ENCODE measurements at regions not wholly inside any gene's neighbourhood (a gene's known extent, or its start where the extent isn't known, plus 50 kb on each side); places are given as distances from the start of the nearest gene placed in this dataset.
A peak's percentile ranks its signal among the peaks of the same experiment; 100 is the strongest.
"Not testable (repeated sequence)": the region's sequence is repeated elsewhere in the genome, so short reads cannot be mapped to it uniquely, and the experiment has no call there.

DNA sequence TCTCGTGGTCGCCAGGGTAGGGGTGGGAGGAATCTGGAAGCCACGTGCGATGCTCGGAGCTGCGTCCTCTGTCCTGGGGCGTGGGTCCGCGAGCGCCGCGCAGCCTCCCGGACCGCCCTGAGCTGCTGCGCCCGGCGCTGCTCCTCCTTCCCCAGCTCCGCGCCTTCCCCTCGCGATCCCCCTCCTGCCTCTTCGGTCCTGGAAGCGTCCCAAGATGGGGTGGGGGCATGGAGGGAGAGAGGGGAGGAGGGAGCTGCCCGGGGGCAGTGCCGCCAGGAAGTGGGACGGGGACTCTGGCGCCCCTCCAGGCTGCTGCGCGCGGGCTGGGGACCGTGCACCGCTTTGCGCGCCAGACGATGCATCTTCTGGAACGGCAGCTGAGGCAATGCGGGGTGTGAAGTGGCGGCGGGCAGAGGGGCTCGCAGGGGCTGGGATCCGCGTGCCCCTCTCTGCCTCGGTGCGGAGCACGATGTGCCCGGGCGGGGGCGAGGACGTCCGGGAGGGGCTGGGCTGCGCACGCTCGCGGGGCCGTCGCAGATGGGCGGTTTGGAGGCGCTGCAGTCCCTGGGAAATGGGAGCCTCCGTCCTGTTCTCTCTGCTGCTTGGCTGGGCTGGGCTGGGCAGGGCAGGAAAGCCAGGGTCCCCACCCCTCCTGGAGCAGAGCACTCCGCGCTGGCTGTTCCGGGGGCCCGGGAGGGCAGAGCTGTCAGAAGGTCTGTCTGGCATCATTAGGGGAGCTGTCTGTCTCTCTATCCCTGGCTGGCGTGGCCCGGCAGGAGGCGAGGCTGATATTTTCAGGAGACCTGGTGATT is 388.0 kb downstream of the SEC14L1 start:
- ATAC-seq: peak; percentile 32 to 48
- Mint-ChIP-seq H3K9me3 (no peaks in the 10 kb centered on the region), H3K27ac (no peak overlapping the region), H3K27me3 (peaks cover 9 to 11% of the 10 kb centered on the region in 2 donors), H3K36me3 (no peaks in the 10 kb centered on the region), H3K4me1 (ENCODE audit: low read depth in 2 of 2) (no peaks in the 10 kb centered on the region), H3K4me3 (no peak overlapping the region)
- DNase-seq (ENCODE audit: low spot score): no peak

DNA sequence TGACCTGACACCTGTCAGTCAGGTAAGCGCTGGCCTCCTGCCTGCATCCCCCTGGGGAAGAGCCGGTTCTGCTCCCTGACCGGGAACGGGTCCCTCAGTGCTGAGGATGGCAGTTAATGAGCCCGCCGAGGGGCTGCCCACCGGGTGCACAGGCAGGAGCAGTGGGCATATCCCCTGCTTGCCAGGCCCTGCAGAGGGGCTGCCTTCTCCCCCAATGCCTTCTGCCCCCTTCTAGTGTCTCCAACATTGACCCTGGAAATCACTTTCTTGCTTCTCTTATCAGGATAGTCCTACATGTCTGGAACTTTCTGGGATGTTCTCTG is 388.5 kb downstream of the SEC14L1 start:
- ATAC-seq (peak in 1 of 2 donors; percentile 28), DNase-seq (ENCODE audit: low spot score) (no peak)
- no peak overlapping the region for H3K27ac Mint-ChIP-seq
- no peaks in the 10 kb centered on the region for H3K9me3 Mint-ChIP-seq
- no peak overlapping the region for H3K4me3 Mint-ChIP-seq
- no peaks in the 10 kb centered on the region for H3K36me3 Mint-ChIP-seq
- no peaks in the 10 kb centered on the region for H3K4me1 Mint-ChIP-seq (ENCODE audit: low read depth in 2 of 2)
- peaks cover 9 to 11% of the 10 kb centered on the region in 2 donors for H3K27me3 Mint-ChIP-seq

DNA sequence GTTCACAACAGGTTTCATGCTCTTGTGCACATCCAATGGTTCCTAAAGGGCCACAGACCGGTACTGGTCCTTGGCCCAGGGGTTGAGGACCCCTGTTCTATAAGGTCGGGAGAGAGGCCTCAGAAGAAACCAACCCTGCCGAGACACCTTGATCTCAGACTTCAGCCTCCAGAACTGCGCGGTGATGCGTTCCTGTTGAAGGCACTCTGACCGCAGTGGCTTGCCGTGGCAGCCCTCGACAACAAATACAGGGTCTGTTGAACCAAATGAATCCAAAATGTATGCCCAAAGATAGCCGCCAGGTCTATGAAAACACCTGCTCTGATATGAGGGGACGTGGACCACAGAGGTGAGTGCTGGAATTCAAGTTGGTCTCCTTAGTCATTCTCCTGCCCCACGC is 389.8 kb downstream of the SEC14L1 start:
- H3K27me3 Mint-ChIP-seq: peaks cover 9 to 11% of the 10 kb centered on the region in 2 donors
- DNase-seq (ENCODE audit: low spot score): no peak

DNA sequence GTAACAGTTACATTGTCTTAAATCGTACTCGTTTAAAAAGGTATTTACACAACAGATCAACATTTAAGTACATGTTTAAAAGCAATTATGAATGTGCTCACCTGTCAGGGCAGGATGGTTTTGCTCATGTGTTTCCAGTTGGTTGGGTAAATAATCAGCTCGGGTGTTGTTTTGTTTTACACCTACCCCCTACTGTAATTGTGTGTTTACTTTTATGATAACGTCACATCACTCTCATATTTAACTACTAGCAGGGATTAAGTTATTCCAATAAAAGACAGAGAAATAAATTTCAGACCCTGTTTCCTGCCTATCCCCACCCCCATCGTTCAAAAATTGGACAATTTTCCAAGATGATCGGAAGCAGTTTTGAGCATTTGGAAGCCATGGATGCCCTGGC is 390.2 kb downstream of the SEC14L1 start:
- Mint-ChIP-seq H3K4me1 (ENCODE audit: low read depth in 2 of 2) (no peaks in the 10 kb centered on the region), H3K4me3 (no peak overlapping the region), H3K27ac (no peak overlapping the region), H3K27me3 (peaks cover 9 to 11% of the 10 kb centered on the region in 2 donors), H3K9me3 (no peaks in the 10 kb centered on the region), H3K36me3 (no peaks in the 10 kb centered on the region)
- ATAC-seq (no peak), DNase-seq (ENCODE audit: low spot score) (no peak)

More for the DNA sequence above, 389.8 kb downstream of the SEC14L1 start:
- Mint-ChIP-seq H3K27ac (no peak overlapping the region), H3K36me3 (no peaks in the 10 kb centered on the region), H3K4me1 (ENCODE audit: low read depth in 2 of 2) (no peaks in the 10 kb centered on the region), H3K9me3 (no peaks in the 10 kb centered on the region), H3K4me3 (no peak overlapping the region)
- ATAC-seq: no peak

DNA sequence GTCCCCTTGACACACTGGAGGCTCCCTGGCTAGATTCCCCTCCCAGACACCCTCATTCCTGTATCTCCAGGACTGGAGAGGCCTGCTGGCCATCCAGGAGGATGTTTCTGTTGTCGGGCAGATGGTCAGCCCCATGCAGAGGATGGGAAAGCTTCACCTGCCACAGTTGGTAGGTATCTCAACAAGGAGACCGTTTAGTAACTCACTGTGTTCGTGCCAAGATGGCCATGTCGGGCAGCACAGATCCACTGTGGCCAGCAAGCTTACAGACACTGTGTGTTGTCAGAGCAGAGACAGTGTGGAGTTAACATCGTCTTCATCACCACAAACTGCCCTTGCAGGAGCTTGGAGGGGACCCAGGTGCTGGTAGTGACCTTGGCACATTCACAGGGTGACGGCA is 390.9 kb downstream of the SEC14L1 start:
- no peaks in the 10 kb centered on the region for H3K9me3 Mint-ChIP-seq
- ATAC-seq (no peak), DNase-seq (ENCODE audit: low spot score) (no peak)
- no peak overlapping the region for H3K4me3 Mint-ChIP-seq
- H3K27ac Mint-ChIP-seq: no peak overlapping the region
- H3K4me1 Mint-ChIP-seq (ENCODE audit: low read depth in 2 of 2): no peaks in the 10 kb centered on the region
- peaks cover 9 to 11% of the 10 kb centered on the region in 2 donors for H3K27me3 Mint-ChIP-seq
- no peaks in the 10 kb centered on the region for H3K36me3 Mint-ChIP-seq

DNA sequence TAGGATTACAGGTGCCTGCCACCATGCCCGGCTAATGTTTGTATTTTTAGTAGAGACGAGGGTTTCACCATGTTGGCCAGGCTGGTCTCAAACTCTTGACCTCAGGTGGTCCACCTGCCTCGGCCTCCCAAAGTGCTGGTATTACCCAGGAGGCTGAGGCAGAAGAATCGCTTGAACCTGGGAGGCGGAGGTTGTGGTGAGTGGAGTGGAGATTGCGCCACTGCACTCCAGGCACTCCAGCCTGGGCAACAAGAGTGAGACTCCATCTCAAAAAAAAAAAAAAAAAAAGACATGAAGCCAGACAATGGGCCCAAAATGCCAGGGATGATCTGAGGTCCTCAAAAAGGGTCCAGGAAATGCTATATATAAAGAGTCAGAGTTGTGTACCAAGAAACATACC is 392.9 kb downstream of the SEC14L1 start:
- H3K4me3 Mint-ChIP-seq; H3K4me1 Mint-ChIP-seq (ENCODE audit: low read depth in 2 of 2); H3K36me3 Mint-ChIP-seq; DNase-seq (ENCODE audit: low spot score); H3K9me3 Mint-ChIP-seq; H3K27ac Mint-ChIP-seq; ATAC-seq: not testable (repeated sequence)
- peaks cover 9 to 15% of the 10 kb centered on the region in 2 donors for H3K27me3 Mint-ChIP-seq

DNA sequence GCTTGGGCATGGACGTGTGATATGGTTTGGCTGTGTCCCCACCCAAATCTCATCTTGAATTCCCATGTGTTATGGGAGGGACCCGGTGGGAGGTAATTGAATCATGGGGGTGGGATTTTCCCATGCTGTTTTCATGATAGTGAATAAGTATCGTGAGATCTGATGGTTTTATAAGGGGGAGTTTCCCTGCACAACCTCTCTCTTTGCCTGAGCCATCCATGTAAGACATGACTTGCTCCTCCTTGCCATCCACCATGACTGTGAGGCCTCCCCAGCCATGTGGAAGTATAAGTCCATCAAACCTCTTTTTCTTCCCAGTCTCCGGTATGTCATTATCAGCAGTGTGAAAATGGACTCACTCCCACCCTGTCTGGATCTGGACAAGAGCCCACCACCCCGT is 393.4 kb downstream of the SEC14L1 start:
- Mint-ChIP-seq H3K4me1 (ENCODE audit: low read depth in 2 of 2) (no peaks in the 10 kb centered on the region), H3K27me3 (peaks cover 9 to 15% of the 10 kb centered on the region in 2 donors), H3K27ac (no peak overlapping the region), H3K4me3 (no peak overlapping the region), H3K9me3 (no peaks in the 10 kb centered on the region), H3K36me3 (no peaks in the 10 kb centered on the region)
- DNase-seq (ENCODE audit: low spot score) (no peak), ATAC-seq (peak in 1 of 2 donors; percentile 27)

DNA sequence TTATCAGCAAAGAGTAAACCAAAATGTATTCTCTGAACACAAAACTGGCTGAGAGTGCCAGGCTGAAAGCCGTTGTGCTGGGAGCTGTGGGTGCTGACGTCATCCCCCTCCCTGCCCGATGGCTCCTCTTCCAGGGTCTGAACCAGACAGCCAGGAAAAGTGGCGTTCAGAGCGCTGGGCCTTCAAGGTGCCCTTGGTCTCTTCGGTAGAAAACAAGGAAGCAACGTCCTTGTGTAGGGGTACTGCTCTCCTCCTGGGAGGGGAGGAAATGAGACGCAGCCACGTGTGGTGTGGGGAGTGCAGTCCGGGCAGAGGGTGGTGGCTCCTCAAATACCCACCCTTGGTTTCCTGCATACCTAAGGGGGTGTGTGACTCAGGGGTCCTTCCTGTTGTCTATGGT is 394.7 kb downstream of the SEC14L1 start:
- peaks cover 14 to 19% of the 10 kb centered on the region in 2 donors for H3K27me3 Mint-ChIP-seq
- no peaks in the 10 kb centered on the region for H3K4me1 Mint-ChIP-seq (ENCODE audit: low read depth in 2 of 2)
- H3K27ac Mint-ChIP-seq: no peak overlapping the region
- no peak for DNase-seq (ENCODE audit: low spot score)
- H3K4me3 Mint-ChIP-seq: no peak overlapping the region
- H3K9me3 Mint-ChIP-seq: no peaks in the 10 kb centered on the region
- H3K36me3 Mint-ChIP-seq: no peaks in the 10 kb centered on the region
- ATAC-seq: no peak

DNA sequence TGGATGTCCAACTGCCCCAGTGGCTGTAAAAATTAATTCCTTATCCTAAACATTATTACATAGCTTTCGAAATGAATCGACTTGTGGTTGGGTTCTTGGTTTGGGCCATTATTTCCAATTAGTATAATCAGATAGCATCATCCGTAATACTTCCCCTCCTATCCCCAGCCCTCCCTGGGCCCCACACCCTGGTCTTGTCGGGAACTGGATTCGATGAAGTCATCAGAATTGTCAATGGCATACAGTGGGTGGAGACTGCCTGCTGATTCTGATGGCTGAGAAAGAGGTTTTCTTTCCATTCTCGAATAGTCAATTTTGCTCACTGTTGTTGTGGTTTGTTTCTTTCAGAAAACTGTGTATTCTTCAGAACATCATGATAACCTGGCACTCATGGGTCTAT is 395.1 kb downstream of the SEC14L1 start:
- no peak for ATAC-seq
- Mint-ChIP-seq H3K4me1 (ENCODE audit: low read depth in 2 of 2) (no peaks in the 10 kb centered on the region), H3K27ac (no peak overlapping the region), H3K36me3 (no peaks in the 10 kb centered on the region), H3K27me3 (peaks cover 15 to 17% of the 10 kb centered on the region in 2 donors), H3K4me3 (no peak overlapping the region), H3K9me3 (no peaks in the 10 kb centered on the region)
- DNase-seq (ENCODE audit: low spot score): no peak

DNA sequence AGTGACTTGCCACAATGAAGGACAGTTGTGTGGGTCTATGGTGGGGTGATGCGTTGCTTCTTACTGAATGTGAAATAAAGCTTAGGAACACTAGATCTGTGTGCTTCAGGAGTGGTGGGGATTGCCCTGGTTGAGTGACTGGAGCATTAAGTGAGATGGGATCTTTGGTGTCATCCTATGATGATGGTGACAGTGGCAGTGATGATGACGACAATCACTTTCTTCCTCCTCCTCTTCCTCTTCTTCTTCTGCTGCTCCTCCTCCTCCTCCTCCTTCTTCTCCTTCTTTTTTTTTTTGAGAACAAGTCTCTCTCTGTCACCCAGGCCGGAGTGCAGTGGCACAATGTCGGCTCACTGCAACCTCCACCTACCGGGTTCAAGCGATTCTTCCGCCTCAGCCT is 396.8 kb downstream of the SEC14L1 start:
- no peak overlapping the region for H3K4me3 Mint-ChIP-seq
- ATAC-seq (no peak), DNase-seq (ENCODE audit: low spot score) (no peak)
- no peaks in the 10 kb centered on the region for H3K9me3 Mint-ChIP-seq
- no peak overlapping the region for H3K27ac Mint-ChIP-seq
- no peaks in the 10 kb centered on the region for H3K4me1 Mint-ChIP-seq (ENCODE audit: low read depth in 2 of 2)
- H3K36me3 Mint-ChIP-seq: no peaks in the 10 kb centered on the region
- peaks cover 20 to 21% of the 10 kb centered on the region in 2 donors for H3K27me3 Mint-ChIP-seq

DNA sequence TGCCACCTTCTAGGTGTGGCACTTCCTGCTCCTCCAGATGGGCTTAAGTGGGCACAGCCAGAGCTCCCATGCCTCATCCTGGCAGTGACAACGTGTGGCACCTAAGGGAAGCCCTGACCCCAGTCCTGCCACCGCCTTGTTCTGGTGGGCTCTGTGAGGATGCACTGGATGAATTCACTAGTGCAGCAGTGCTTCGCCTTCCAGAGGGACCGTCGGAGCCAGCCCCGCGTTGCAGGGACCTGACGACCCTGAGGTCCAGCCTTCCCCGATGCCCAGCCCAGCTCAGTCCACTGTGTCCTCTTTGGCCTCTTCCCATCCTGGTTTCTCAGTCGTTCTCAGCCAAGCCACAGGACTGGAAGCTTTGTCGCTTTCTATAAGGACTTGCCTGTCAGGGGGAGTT is 399.8 kb downstream of the SEC14L1 start:
- Mint-ChIP-seq H3K9me3 (no peaks in the 10 kb centered on the region), H3K27ac (no peak overlapping the region), H3K36me3 (no peaks in the 10 kb centered on the region), H3K4me1 (ENCODE audit: low read depth in 2 of 2) (no peaks in the 10 kb centered on the region), H3K27me3 (peaks cover 21 to 22% of the 10 kb centered on the region in 2 donors), H3K4me3 (no peak overlapping the region)
- no peak for DNase-seq (ENCODE audit: low spot score)
- ATAC-seq: no peak

DNA sequence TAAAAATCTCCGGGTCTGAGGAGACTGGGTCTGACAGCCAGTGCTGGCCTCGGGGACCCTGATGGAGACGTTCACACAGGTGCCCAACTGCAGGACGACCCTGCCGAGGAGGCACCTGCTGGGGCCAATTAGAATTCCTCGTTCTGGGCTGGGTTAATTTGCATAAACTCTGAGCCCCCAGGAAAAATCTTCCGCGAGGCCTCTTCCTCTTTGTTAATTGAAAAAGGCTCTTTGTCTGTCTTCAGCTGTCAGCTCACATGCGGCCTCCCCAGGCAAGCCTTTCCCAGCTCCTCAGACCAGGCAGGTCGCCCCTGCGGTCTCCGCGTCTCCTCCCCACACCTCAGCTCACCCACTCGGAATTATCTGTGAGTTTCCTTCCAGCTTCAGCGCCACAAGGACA is 400.2 kb downstream of the SEC14L1 start:
- Mint-ChIP-seq H3K4me3 (no peak overlapping the region), H3K4me1 (ENCODE audit: low read depth in 2 of 2) (no peaks in the 10 kb centered on the region), H3K9me3 (no peaks in the 10 kb centered on the region), H3K27me3 (peaks cover 21 to 22% of the 10 kb centered on the region in 2 donors), H3K27ac (no peak overlapping the region), H3K36me3 (no peaks in the 10 kb centered on the region)
- ATAC-seq (no peak), DNase-seq (ENCODE audit: low spot score) (no peak)

DNA sequence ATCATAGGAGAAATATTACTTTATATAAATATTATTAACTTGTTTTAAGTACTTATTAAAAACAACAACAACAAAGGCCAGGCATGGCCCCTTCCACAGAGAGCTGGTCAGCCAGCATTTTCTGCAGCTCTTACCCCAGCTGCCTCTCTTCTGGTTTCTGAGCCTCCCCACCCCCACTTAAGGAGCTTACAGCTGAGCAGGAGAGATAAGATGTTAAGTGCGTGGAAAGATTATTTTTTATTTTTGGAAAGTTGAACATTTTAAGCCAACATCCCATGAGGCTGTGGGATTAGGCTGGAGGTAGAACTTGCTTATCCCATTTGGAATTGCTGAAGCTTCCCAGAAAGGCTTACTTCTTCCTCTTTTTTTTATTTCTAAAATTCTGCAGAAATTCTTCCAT is 401.2 kb downstream of the SEC14L1 start:
- Mint-ChIP-seq H3K36me3 (no peaks in the 10 kb centered on the region), H3K4me3 (no peak overlapping the region), H3K9me3 (no peaks in the 10 kb centered on the region), H3K27me3 (peaks cover 21 to 22% of the 10 kb centered on the region in 2 donors), H3K27ac (no peak overlapping the region), H3K4me1 (ENCODE audit: low read depth in 2 of 2) (no peaks in the 10 kb centered on the region)
- DNase-seq (ENCODE audit: low spot score) (no peak), ATAC-seq (no peak)

DNA sequence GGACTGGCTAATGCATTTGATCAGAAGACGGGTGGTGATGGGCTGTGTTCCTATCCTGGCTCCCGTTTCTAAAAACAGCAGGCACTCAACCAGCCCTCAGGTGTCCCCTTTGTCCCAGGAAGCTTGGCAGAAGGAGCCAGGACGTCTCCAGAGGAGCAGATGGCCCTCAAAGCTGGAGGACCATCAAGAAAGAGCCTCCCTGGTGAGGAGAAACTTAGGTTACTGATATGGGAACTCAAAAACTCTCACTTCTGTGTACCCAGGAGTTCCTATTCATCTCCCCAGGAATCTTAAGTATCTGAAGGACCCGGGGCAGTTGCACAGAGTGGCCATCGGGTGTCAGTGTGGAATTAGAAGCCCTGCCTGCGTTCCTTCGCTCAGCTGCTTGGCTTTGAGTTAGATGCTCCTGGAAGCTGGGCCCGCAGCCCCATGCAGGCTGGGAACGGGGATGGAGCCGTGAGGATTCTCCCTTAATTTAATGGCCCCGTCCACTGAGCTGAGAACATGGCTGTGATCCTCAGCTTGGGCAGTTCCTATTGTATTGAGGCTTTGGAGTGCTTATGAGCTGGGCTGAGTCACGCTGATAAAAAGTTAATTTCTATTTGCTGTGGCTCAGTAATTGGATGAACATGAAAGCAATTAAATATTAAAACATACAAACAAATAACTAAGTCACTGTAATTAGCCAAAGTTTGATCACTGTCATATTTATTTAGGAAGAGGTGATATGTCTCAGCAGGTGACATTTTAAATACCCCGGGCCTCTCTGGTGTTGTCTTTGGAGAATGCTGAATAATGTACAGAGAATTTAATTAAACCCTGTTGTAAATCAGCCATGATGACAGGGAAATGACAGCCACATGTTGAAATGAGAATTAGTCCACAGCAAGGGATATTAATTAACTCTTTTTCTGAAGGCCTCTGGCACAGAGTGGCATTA is 402.1 kb downstream of the SEC14L1 start:
- no peaks in the 10 kb centered on the region for H3K36me3 Mint-ChIP-seq
- no peaks in the 10 kb centered on the region for H3K9me3 Mint-ChIP-seq
- no peaks in the 10 kb centered on the region for H3K4me1 Mint-ChIP-seq (ENCODE audit: low read depth in 2 of 2)
- H3K27me3 Mint-ChIP-seq: peaks cover 17 to 20% of the 10 kb centered on the region in 2 donors
- DNase-seq (ENCODE audit: low spot score) (no peak), ATAC-seq (no peak)
- H3K27ac Mint-ChIP-seq: no peak overlapping the region
- no peak overlapping the region for H3K4me3 Mint-ChIP-seq
